ENCODE measurements at regions not wholly inside any gene's neighbourhood (a gene's known extent, or its start where the extent isn't known, plus 50 kb on each side); places are given as distances from the start of the nearest gene placed in this dataset.

DNA sequence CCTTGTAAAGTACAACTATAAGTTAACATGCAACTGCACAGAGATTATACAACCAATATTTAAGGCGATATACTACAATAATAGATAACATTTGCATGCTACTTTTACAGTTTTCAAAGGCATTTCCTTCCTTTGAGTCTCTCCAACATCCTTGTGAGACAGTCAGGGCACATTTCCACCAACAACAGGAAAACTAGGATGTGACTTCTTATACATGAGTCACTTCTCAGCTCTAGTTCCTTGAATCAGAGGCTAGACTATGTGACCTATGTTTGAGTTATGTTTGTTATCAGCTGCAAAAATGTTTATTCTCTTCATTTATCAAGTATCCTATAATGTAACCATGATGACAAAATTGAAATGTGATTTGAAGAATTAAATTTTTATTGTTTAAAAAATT, 51.7 kb upstream of the TFAP2D start:
- TF ChIP-seq, protein P1, sequence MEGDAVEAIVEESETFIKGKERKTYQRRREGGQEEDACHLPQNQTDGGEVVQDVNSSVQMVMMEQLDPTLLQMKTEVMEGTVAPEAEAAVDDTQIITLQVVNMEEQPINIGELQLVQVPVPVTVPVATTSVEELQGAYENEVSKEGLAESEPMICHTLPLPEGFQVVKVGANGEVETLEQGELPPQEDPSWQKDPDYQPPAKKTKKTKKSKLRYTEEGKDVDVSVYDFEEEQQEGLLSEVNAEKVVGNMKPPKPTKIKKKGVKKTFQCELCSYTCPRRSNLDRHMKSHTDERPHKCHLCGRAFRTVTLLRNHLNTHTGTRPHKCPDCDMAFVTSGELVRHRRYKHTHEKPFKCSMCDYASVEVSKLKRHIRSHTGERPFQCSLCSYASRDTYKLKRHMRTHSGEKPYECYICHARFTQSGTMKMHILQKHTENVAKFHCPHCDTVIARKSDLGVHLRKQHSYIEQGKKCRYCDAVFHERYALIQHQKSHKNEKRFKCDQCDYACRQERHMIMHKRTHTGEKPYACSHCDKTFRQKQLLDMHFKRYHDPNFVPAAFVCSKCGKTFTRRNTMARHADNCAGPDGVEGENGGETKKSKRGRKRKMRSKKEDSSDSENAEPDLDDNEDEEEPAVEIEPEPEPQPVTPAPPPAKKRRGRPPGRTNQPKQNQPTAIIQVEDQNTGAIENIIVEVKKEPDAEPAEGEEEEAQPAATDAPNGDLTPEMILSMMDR (IDR thresholded peaks at IDR 0.05), result no peak
- no peak for TF ChIP-seq POLR2A (IDR thresholded peaks at IDR 0.05; ENCODE audit: low read depth)
- TF ChIP-seq POLR2AphosphoS5 (IDR thresholded peaks at IDR 0.05), result no peak
- no peak for TF ChIP-seq EP300 (IDR thresholded peaks at IDR 0.05)
